WTC11 (cell line): ENCODE measurements at regions not wholly inside any gene's neighbourhood (a gene's known extent, or its start where the extent isn't known, plus 50 kb on each side); places are given as distances from the start of the nearest gene placed in this dataset.

Experiments
- ATF2 ChIP-seq: sonication (generic); formaldehyde crosslinking; IDR thresholded peaks from 2 replicates; pipeline ENCODE4 v1.8.1; 2022; ENCODE audit warnings: low read depth, missing genetic modification reagents, borderline replicate concordance
- CTCF ChIP-seq: fragments of 200-600 bp; IDR thresholded peaks from 2 replicates; pipeline ENCODE4 v1.8.0; 2022; ENCODE audit warnings: antibody characterized with exemption
- NFYB ChIP-seq: sonication (generic); formaldehyde crosslinking; conservative IDR thresholded peaks from 2 replicates; pipeline ENCODE4 v1.8.0; 2022; ENCODE audit warnings: low read depth, missing genetic modification reagents
- NR2C2 ChIP-seq: sonication (generic); formaldehyde crosslinking; IDR thresholded peaks from 2 replicates; pipeline ENCODE4 v1.8.0; 2022; ENCODE audit warnings: mild to moderate bottlenecking, missing genetic modification reagents

GRCh38 chr17:59491353-59492090 lies 73.9 kb upstream of the DHX40 start:
- TF ChIP-seq NFYB (CRISPR knock-in tag) (no peak), CTCF (no peak), NR2C2 (no peak), ATF2 (CRISPR knock-in tag) (no peak)
